ENCODE measurements at regions not wholly inside any gene's neighbourhood (a gene's known extent, or its start where the extent isn't known, plus 50 kb on each side); places are given as distances from the start of the nearest gene placed in this dataset.

DNA sequence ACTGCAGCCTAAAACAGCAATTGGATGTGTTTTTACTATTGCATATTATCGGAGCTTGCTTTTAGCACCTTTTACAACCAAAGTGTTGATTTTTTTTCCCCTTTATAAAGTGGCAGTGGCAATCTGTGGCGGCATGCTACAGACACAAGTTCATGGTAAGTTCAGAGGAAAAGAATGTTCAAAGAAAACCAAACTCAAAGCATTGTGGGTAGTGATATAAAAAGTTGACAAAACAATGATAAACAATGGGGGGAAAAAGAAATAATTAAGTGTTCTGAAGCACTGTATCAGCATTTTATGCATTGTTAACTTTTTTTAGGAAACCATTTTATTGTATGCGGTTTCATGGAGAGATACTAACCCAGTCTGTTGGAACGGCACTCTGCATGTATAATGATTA is 492.0 kb upstream of the SOX5 start:
- H3K9ac ChIP-seq (ENCODE audit: low read length), result no peak overlapping the region
- DNase-seq (no peak), ATAC-seq (ENCODE audit: low read depth) (no peak)
- peaks cover 0 to 5% of the 10 kb centered on the region in 2 donors for H3K4me1 ChIP-seq (ENCODE audit: control insufficient read depth in 2 of 2, insufficient read depth in 2 of 2, low read length in 2 of 2)
- CTCF ChIA-PET, result no interaction called here
- no peaks in the 10 kb centered on the region for H3K27me3 ChIP-seq (replicated peaks in 1 of 4; ENCODE audit: control extremely low read depth in 1 of 4, control insufficient read depth in 3 of 4, insufficient read depth in 4 of 4, low read length in 3 of 4)
- H3K9me3 Mint-ChIP-seq (ENCODE audit: insufficient read depth), result no peaks in the 10 kb centered on the region
- no peak overlapping the region for H2AFZ ChIP-seq (ENCODE audit: insufficient read depth, low read depth, low read length, poor library complexity, severe bottlenecking)
- H3K9me3 ChIP-seq (ENCODE audit: control extremely low read depth in 1 of 3, control insufficient read depth in 2 of 3, insufficient read depth in 1 of 3, low read length in 2 of 3), result no peaks in the 10 kb centered on the region
- H3K27ac ChIP-seq (ENCODE audit: low read length in 2 of 2), result no peak overlapping the region
- intact Hi-C loops (cut with micrococcal nuclease), result no loop called here
- peaks cover 6% of the 10 kb centered on the region for H3K4me1 Mint-ChIP-seq
- no peak overlapping the region for H3K27ac Mint-ChIP-seq
- H3K79me2 ChIP-seq (ENCODE audit: control insufficient read depth, insufficient read depth, low read length), result no peaks in the 10 kb centered on the region
- no peaks in the 10 kb centered on the region for H4K20me1 ChIP-seq (ENCODE audit: control insufficient read depth, insufficient read depth, low read length, poor library complexity, severe bottlenecking)
- POLR2A ChIA-PET, result no interaction called here
- WGBS (ENCODE audit: insufficient coverage), result no CpG with 5 or more reads among the region's 4 CpGs
- no peak overlapping the region for H3K4me3 Mint-ChIP-seq
- H3K4me3 ChIP-seq (ENCODE audit: control extremely low read depth in 1 of 5, extremely low read depth in 1 of 5, insufficient read depth in 1 of 5, low read depth in 2 of 5, low read length in 4 of 5), result no peak overlapping the region
- H3K4me2 ChIP-seq (replicated peaks; ENCODE audit: low read depth, low read length, poor library complexity, severe bottlenecking), result no peak overlapping the region
- TF ChIP-seq, protein P1, sequence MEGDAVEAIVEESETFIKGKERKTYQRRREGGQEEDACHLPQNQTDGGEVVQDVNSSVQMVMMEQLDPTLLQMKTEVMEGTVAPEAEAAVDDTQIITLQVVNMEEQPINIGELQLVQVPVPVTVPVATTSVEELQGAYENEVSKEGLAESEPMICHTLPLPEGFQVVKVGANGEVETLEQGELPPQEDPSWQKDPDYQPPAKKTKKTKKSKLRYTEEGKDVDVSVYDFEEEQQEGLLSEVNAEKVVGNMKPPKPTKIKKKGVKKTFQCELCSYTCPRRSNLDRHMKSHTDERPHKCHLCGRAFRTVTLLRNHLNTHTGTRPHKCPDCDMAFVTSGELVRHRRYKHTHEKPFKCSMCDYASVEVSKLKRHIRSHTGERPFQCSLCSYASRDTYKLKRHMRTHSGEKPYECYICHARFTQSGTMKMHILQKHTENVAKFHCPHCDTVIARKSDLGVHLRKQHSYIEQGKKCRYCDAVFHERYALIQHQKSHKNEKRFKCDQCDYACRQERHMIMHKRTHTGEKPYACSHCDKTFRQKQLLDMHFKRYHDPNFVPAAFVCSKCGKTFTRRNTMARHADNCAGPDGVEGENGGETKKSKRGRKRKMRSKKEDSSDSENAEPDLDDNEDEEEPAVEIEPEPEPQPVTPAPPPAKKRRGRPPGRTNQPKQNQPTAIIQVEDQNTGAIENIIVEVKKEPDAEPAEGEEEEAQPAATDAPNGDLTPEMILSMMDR (IDR thresholded peaks at IDR 0.05), result no peak
- no peak for TF ChIP-seq EZH2 (IDR thresholded peaks at IDR 0.05; ENCODE audit: borderline replicate concordance, insufficient read depth, low read depth, low read length, poor library complexity, severe bottlenecking)
- no peaks in the 10 kb centered on the region for H3K27me3 Mint-ChIP-seq
- H3K36me3 ChIP-seq (replicated peaks in 1 of 2; ENCODE audit: control extremely low read depth in 1 of 2, control insufficient read depth in 1 of 2, extremely low read depth in 1 of 2, insufficient read depth in 2 of 2, low read length in 1 of 2), result no peaks in the 10 kb centered on the region

DNA sequence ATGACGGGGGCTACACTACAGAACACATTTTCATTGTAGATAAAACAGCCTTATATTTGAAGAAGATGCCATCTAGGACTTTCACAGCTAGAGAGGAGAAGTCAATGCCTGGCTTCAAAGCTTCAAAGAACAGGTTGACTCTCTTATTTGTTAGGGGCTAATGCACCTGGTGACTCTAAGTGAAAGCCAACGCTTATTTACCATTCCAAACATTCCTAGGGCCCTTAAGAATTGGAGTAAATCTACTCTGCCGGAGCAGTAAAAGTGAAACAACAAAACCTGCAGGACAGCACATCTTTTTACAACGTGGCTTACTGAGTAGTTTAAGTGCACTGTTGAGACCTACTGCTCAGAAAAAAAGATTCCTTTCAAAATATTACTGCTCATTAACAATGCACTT is 487.2 kb upstream of the SOX5 start:
- no peaks in the 10 kb centered on the region for H3K79me2 ChIP-seq (ENCODE audit: control insufficient read depth, insufficient read depth, low read length)
- Mint-ChIP-seq H3K27ac (no peak overlapping the region), H3K4me3 (peak overlapping the region; percentile 6), H3K4me1 (peaks cover 9% of the 10 kb centered on the region), H3K9me3 (ENCODE audit: insufficient read depth) (no peaks in the 10 kb centered on the region), H3K27me3 (no peaks in the 10 kb centered on the region)
- H3K36me3 ChIP-seq (replicated peaks in 1 of 2; ENCODE audit: control extremely low read depth in 1 of 2, control insufficient read depth in 1 of 2, extremely low read depth in 1 of 2, insufficient read depth in 2 of 2, low read length in 1 of 2), result no peaks in the 10 kb centered on the region
- H2AFZ ChIP-seq (ENCODE audit: insufficient read depth, low read depth, low read length, poor library complexity, severe bottlenecking), result no peak overlapping the region
- DNase-seq (no peak), ATAC-seq (ENCODE audit: low read depth) (no peak)
- H3K4me3 ChIP-seq (ENCODE audit: control extremely low read depth in 1 of 5, extremely low read depth in 1 of 5, insufficient read depth in 1 of 5, low read depth in 2 of 5, low read length in 4 of 5), result no peak overlapping the region
- POLR2A ChIA-PET, result no interaction called here
- CTCF ChIA-PET, result interaction anchor here (1.0 kb wide), 1 partner anchor 42 kb away, joined by 3 read pairs; no protein-coding TSS in a partner anchor
- no peak overlapping the region for H3K27ac ChIP-seq (ENCODE audit: low read length in 2 of 2)
- no peaks in the 10 kb centered on the region for H3K27me3 ChIP-seq (replicated peaks in 1 of 4; ENCODE audit: control extremely low read depth in 1 of 4, control insufficient read depth in 3 of 4, insufficient read depth in 4 of 4, low read length in 3 of 4)
- 83% methylated on average over 1 of the region's 4 CpGs for WGBS (ENCODE audit: insufficient coverage)
- no peak for TF ChIP-seq EZH2 (IDR thresholded peaks at IDR 0.05; ENCODE audit: borderline replicate concordance, insufficient read depth, low read depth, low read length, poor library complexity, severe bottlenecking)
- TF ChIP-seq, protein P1 (IDR thresholded peaks at IDR 0.05), result no peak
- H3K4me1 ChIP-seq (ENCODE audit: control insufficient read depth in 2 of 2, insufficient read depth in 2 of 2, low read length in 2 of 2), result no peaks in the 10 kb centered on the region
- no peak overlapping the region for H3K9ac ChIP-seq (ENCODE audit: low read length)
- no peaks in the 10 kb centered on the region for H4K20me1 ChIP-seq (ENCODE audit: control insufficient read depth, insufficient read depth, low read length, poor library complexity, severe bottlenecking)
- no peaks in the 10 kb centered on the region for H3K9me3 ChIP-seq (ENCODE audit: control extremely low read depth in 1 of 3, control insufficient read depth in 2 of 3, insufficient read depth in 1 of 3, low read length in 2 of 3)
- no peak overlapping the region for H3K4me2 ChIP-seq (replicated peaks; ENCODE audit: low read depth, low read length, poor library complexity, severe bottlenecking)
- intact Hi-C loops (cut with micrococcal nuclease), result no loop called here
